ENCODE measurements at regions not wholly inside any gene's neighbourhood (a gene's known extent, or its start where the extent isn't known, plus 50 kb on each side); places are given as distances from the start of the nearest gene placed in this dataset.
"Not testable (repeated sequence)": the region's sequence is repeated elsewhere in the genome, so short reads cannot be mapped to it uniquely, and the experiment has no call there.

DNA sequence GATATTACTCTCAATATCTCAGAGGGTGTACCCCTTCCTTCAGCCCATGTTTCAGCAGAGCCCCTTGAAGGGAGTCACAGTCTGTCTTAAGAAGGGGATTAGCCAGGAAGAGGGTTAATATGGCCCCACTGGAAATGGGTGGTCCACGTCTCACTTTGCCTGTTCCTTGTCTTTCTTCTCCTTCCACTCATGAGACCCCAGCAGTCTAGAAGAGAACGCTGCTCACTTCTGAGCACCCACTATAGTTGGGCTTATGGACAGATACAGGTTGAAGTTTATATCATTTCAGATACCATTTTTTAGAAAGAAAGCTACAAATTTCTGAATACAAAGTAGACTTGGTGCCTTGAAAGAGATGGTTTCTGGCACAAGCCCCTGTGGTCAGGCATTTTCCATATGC is 139.3 kb upstream of the API5 start:
- H3K79me2 ChIP-seq: no peaks in the 10 kb centered on the region
- no peak overlapping the region for H3K4me3 ChIP-seq (ENCODE audit: low read depth, low read length)
- H3K9ac ChIP-seq: no peak overlapping the region
- H3K9me3 ChIP-seq (ENCODE audit: control insufficient read depth, low read length): no peaks in the 10 kb centered on the region
- no peak overlapping the region for H3K4me2 ChIP-seq (ENCODE audit: low read length)
- H2AFZ ChIP-seq: no peak overlapping the region
- H3K4me1 ChIP-seq: no peaks in the 10 kb centered on the region
- H3K27ac ChIP-seq: no peak overlapping the region
- H3K36me3 ChIP-seq (ENCODE audit: control insufficient read depth, insufficient read depth, low read length): no peaks in the 10 kb centered on the region
- H3K27me3 ChIP-seq (ENCODE audit: control insufficient read depth, insufficient read depth, low read length): no peaks in the 10 kb centered on the region
- TF ChIP-seq, protein P1, sequence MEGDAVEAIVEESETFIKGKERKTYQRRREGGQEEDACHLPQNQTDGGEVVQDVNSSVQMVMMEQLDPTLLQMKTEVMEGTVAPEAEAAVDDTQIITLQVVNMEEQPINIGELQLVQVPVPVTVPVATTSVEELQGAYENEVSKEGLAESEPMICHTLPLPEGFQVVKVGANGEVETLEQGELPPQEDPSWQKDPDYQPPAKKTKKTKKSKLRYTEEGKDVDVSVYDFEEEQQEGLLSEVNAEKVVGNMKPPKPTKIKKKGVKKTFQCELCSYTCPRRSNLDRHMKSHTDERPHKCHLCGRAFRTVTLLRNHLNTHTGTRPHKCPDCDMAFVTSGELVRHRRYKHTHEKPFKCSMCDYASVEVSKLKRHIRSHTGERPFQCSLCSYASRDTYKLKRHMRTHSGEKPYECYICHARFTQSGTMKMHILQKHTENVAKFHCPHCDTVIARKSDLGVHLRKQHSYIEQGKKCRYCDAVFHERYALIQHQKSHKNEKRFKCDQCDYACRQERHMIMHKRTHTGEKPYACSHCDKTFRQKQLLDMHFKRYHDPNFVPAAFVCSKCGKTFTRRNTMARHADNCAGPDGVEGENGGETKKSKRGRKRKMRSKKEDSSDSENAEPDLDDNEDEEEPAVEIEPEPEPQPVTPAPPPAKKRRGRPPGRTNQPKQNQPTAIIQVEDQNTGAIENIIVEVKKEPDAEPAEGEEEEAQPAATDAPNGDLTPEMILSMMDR (IDR thresholded peaks at IDR 0.05): no peak

DNA sequence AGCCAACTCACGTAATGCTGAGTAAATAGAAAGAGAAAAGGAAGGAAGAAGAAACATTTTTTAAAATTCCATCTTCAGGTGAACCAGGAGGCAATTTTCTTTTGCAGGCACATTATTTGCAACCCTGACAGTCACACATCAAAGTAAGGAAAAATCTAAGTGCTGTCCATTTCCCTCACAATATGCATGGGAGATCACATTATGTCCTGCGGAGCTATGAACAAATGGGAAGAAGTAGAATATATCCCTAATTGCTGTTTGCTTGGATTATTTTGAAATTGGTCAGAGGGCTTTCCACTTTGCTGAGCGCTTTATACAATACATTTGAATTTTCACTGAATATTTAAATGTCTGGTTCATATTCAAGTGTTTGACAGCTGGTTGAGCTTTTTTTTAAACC is 133.8 kb upstream of the API5 start:
- H3K9me3 ChIP-seq (ENCODE audit: control insufficient read depth, low read length): no peaks in the 10 kb centered on the region
- no peaks in the 10 kb centered on the region for H3K27me3 ChIP-seq (ENCODE audit: control insufficient read depth, insufficient read depth, low read length)
- TF ChIP-seq, protein P1 (IDR thresholded peaks at IDR 0.05): no peak
- H3K4me1 ChIP-seq: no peaks in the 10 kb centered on the region
- no peak overlapping the region for H3K4me3 ChIP-seq (ENCODE audit: low read depth, low read length)
- H2AFZ ChIP-seq: no peak overlapping the region
- no peaks in the 10 kb centered on the region for H3K36me3 ChIP-seq (ENCODE audit: control insufficient read depth, insufficient read depth, low read length)
- no peaks in the 10 kb centered on the region for H3K79me2 ChIP-seq
- H3K9ac ChIP-seq: no peak overlapping the region
- H3K27ac ChIP-seq: no peak overlapping the region
- H3K4me2 ChIP-seq (ENCODE audit: low read length): no peak overlapping the region

DNA sequence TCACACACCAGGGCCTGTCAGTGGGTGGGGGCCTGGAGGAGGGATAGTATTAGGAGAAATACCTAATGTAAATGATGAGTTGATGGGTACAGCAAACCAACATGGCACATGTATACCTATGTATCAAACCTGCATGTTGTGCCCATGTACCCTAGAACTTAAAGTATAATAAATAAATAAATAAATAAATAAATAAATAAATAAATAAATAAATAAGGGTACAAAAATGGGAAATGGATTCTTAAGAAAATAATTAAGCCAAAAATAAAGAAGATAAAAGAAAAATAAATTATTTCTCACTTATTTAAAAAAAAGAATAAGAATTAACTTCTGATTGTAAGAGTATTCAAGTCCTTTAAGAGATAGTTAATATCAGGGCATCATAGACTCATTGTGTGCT is 117.3 kb upstream of the API5 start:
- not testable (repeated sequence) for H3K4me2 ChIP-seq (ENCODE audit: low read length); H3K36me3 ChIP-seq (ENCODE audit: control insufficient read depth, insufficient read depth, low read length); H3K27me3 ChIP-seq (ENCODE audit: control insufficient read depth, insufficient read depth, low read length); H3K27ac ChIP-seq; H3K79me2 ChIP-seq; H3K4me3 ChIP-seq (ENCODE audit: low read depth, low read length); H3K9me3 ChIP-seq (ENCODE audit: control insufficient read depth, low read length); H3K9ac ChIP-seq; H2AFZ ChIP-seq; H3K4me1 ChIP-seq

DNA sequence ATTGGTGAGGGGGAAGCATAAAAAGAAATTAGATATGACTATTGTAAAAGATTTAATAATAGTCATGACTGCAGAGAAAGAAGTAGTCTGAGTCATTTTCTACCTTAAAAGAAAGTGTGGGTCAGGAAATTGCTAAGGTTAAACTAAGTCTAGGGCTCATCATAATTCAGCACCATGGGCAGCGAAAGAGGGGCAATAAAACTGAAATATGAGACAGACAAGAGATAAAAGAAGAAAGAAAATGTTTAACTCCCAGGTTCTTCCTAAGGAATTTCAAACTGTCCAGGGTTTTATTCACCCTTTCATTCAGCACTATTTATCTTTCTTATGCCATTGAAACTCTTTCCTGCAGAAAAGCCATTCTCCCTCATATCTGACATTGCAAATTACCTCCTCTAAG is 114.4 kb upstream of the API5 start:
- no peaks in the 10 kb centered on the region for H3K4me1 ChIP-seq
- no peak overlapping the region for H3K9ac ChIP-seq
- H3K27ac ChIP-seq: no peak overlapping the region
- H3K4me2 ChIP-seq (ENCODE audit: low read length): no peak overlapping the region
- no peak overlapping the region for H2AFZ ChIP-seq
- TF ChIP-seq, protein P1 (IDR thresholded peaks at IDR 0.05): no peak
- H3K27me3 ChIP-seq (ENCODE audit: control insufficient read depth, insufficient read depth, low read length): no peaks in the 10 kb centered on the region
- no peak overlapping the region for H3K4me3 ChIP-seq (ENCODE audit: low read depth, low read length)
- no peaks in the 10 kb centered on the region for H3K9me3 ChIP-seq (ENCODE audit: control insufficient read depth, low read length)
- H3K79me2 ChIP-seq: no peaks in the 10 kb centered on the region
- H3K36me3 ChIP-seq (ENCODE audit: control insufficient read depth, insufficient read depth, low read length): no peaks in the 10 kb centered on the region

DNA sequence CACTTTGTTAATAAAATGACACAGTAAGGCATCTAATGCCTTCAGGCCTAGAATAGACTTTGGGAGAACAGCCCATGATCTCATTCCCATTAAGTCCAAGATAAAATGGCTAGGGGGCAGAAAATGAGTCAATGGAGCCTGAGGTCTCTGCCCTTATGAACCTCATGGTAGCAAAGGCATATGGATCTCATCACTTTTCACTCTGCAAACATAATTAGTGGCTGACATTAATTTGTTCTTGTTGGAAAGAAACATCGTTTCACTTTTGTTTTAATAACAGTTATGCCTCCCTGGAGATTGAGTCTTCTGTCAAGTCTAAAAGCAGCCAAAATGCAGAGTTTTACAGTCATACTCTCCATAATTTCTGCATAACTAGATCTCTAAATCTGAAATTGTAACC is 111.8 kb upstream of the API5 start:
- Histone ChIP-seq H3K9me3 (ENCODE audit: control insufficient read depth, low read length) (no peaks in the 10 kb centered on the region), H3K4me3 (ENCODE audit: low read depth, low read length) (no peak overlapping the region), H3K4me2 (ENCODE audit: low read length) (no peak overlapping the region), H3K27me3 (ENCODE audit: control insufficient read depth, insufficient read depth, low read length) (no peaks in the 10 kb centered on the region), H3K4me1 (no peaks in the 10 kb centered on the region), H2AFZ (no peak overlapping the region), H3K27ac (no peak overlapping the region), H3K36me3 (ENCODE audit: control insufficient read depth, insufficient read depth, low read length) (no peaks in the 10 kb centered on the region), H3K9ac (no peak overlapping the region), H3K79me2 (no peaks in the 10 kb centered on the region)
- TF ChIP-seq, protein P1 (IDR thresholded peaks at IDR 0.05): no peak

Data from parathyroid adenoma (tissue), 2 donors.